ENCODE measurements at regions not wholly inside any gene's neighbourhood (a gene's known extent, or its start where the extent isn't known, plus 50 kb on each side); places are given as distances from the start of the nearest gene placed in this dataset.
"Not testable (repeated sequence)": the region's sequence is repeated elsewhere in the genome, so short reads cannot be mapped to it uniquely, and the experiment has no call there.

- H3K36me3 ChIP-seq (ENCODE audit: control insufficient read depth, insufficient read depth, low read length) = no peaks in the 10 kb centered on the region
- 68% methylated on average over 8 of the region's 13 CpGs for WGBS (ENCODE audit: insufficient coverage)
- peaks cover 49% of the 10 kb centered on the region for H3K27me3 ChIP-seq (ENCODE audit: control insufficient read depth, insufficient read depth, low read length)
- no peak overlapping the region for H3K27ac ChIP-seq (ENCODE audit: low read depth, low read length)
- peaks cover 30% of the 10 kb centered on the region for H3K4me1 ChIP-seq (ENCODE audit: control insufficient read depth, insufficient read depth, low read length)
- H3K4me3 ChIP-seq (ENCODE audit: low read depth, low read length) = no peak overlapping the region
- DNase-seq (ENCODE audit: low read depth in 4 of 6, low spot score in 6 of 6) = peak in 2 of 6 donors; percentile 49 to 81
- H3K9me3 ChIP-seq (ENCODE audit: control insufficient read depth, insufficient read depth, low read length) = no peaks in the 10 kb centered on the region
These were observed 72.0 kb downstream of the RPUSD4 start for GRCh38 chr11:126139111-126140091.

GRCh38 chr11:126138636-126139035, 72.8 kb downstream of the RPUSD4 start:
- DNase-seq (ENCODE audit: low read depth in 4 of 6, low spot score in 6 of 6) = no peak
- Histone ChIP-seq H3K4me3 (ENCODE audit: low read depth, low read length) (no peak overlapping the region), H3K9me3 (ENCODE audit: control insufficient read depth, insufficient read depth, low read length) (no peaks in the 10 kb centered on the region), H3K36me3 (ENCODE audit: control insufficient read depth, insufficient read depth, low read length) (no peaks in the 10 kb centered on the region), H3K27ac (ENCODE audit: low read depth, low read length) (no peak overlapping the region), H3K4me1 (ENCODE audit: control insufficient read depth, insufficient read depth, low read length) (peaks cover 37% of the 10 kb centered on the region), H3K27me3 (ENCODE audit: control insufficient read depth, insufficient read depth, low read length) (peaks cover 57% of the 10 kb centered on the region)
- WGBS (ENCODE audit: insufficient coverage) = 96% methylated on average over 3 of the region's 7 CpGs

GRCh38 chr11:126137136-126137535, 74.3 kb downstream of the RPUSD4 start:
- no peaks in the 10 kb centered on the region for H3K9me3 ChIP-seq (ENCODE audit: control insufficient read depth, insufficient read depth, low read length)
- no peak for DNase-seq (ENCODE audit: low read depth in 4 of 6, low spot score in 6 of 6)
- H3K4me1 ChIP-seq (ENCODE audit: control insufficient read depth, insufficient read depth, low read length) = peaks cover 38% of the 10 kb centered on the region

GRCh38 chr11:126136507-126136906, 73.8 kb upstream of the CDON start:
- H3K9me3 ChIP-seq (ENCODE audit: control insufficient read depth, insufficient read depth, low read length) = no peaks in the 10 kb centered on the region
- no peak overlapping the region for H3K4me3 ChIP-seq (ENCODE audit: low read depth, low read length)
- no peaks in the 10 kb centered on the region for H3K36me3 ChIP-seq (ENCODE audit: control insufficient read depth, insufficient read depth, low read length)
- H3K27ac ChIP-seq (ENCODE audit: low read depth, low read length) = no peak overlapping the region
- 90% methylated on average over 7 of the region's 10 CpGs for WGBS (ENCODE audit: insufficient coverage)
- DNase-seq (ENCODE audit: low read depth in 4 of 6, low spot score in 6 of 6) = no peak
- H3K27me3 ChIP-seq (ENCODE audit: control insufficient read depth, insufficient read depth, low read length) = peaks cover 54% of the 10 kb centered on the region
- peaks cover 34% of the 10 kb centered on the region for H3K4me1 ChIP-seq (ENCODE audit: control insufficient read depth, insufficient read depth, low read length)

More at GRCh38 chr11:126137136-126137535, 74.3 kb downstream of the RPUSD4 start:
- H3K36me3 ChIP-seq (ENCODE audit: control insufficient read depth, insufficient read depth, low read length) = no peaks in the 10 kb centered on the region
- H3K4me3 ChIP-seq (ENCODE audit: low read depth, low read length) = no peak overlapping the region
- no peak overlapping the region for H3K27ac ChIP-seq (ENCODE audit: low read depth, low read length)
- peaks cover 60% of the 10 kb centered on the region for H3K27me3 ChIP-seq (ENCODE audit: control insufficient read depth, insufficient read depth, low read length)
- WGBS (ENCODE audit: insufficient coverage) = 69% methylated on average over 2 of the region's 3 CpGs

GRCh38 chr11:126135235-126136176, 72.8 kb upstream of the CDON start:
- no peak overlapping the region for H3K27ac ChIP-seq (ENCODE audit: low read depth, low read length)
- no peaks in the 10 kb centered on the region for H3K36me3 ChIP-seq (ENCODE audit: control insufficient read depth, insufficient read depth, low read length)
- peaks cover 24% of the 10 kb centered on the region for H3K4me1 ChIP-seq (ENCODE audit: control insufficient read depth, insufficient read depth, low read length)
- no peaks in the 10 kb centered on the region for H3K9me3 ChIP-seq (ENCODE audit: control insufficient read depth, insufficient read depth, low read length)
- H3K4me3 ChIP-seq (ENCODE audit: low read depth, low read length) = no peak overlapping the region
- peak in 1 of 6 donors; percentile 63 for DNase-seq (ENCODE audit: low read depth in 4 of 6, low spot score in 6 of 6)
- 57% methylated on average over 8 of the region's 20 CpGs for WGBS (ENCODE audit: insufficient coverage)
- peaks cover 48% of the 10 kb centered on the region for H3K27me3 ChIP-seq (ENCODE audit: control insufficient read depth, insufficient read depth, low read length)

GRCh38 chr11:126134461-126135155, 71.9 kb upstream of the CDON start:
- no peak for DNase-seq (ENCODE audit: low read depth in 4 of 6, low spot score in 6 of 6)
- peaks cover 15% of the 10 kb centered on the region for H3K4me1 ChIP-seq (ENCODE audit: control insufficient read depth, insufficient read depth, low read length)
- no peaks in the 10 kb centered on the region for H3K36me3 ChIP-seq (ENCODE audit: control insufficient read depth, insufficient read depth, low read length)
- no peak overlapping the region for H3K4me3 ChIP-seq (ENCODE audit: low read depth, low read length)
- H3K9me3 ChIP-seq (ENCODE audit: control insufficient read depth, insufficient read depth, low read length) = no peaks in the 10 kb centered on the region
- H3K27ac ChIP-seq (ENCODE audit: low read depth, low read length) = no peak overlapping the region
- WGBS (ENCODE audit: insufficient coverage) = 75% methylated on average over 6 of the region's 8 CpGs
- H3K27me3 ChIP-seq (ENCODE audit: control insufficient read depth, insufficient read depth, low read length) = peaks cover 42% of the 10 kb centered on the region

GRCh38 chr11:126133901-126134300, 71.2 kb upstream of the CDON start:
- Histone ChIP-seq H3K36me3 (ENCODE audit: control insufficient read depth, insufficient read depth, low read length) (no peaks in the 10 kb centered on the region), H3K4me1 (ENCODE audit: control insufficient read depth, insufficient read depth, low read length) (peaks cover 11% of the 10 kb centered on the region), H3K27ac (ENCODE audit: low read depth, low read length) (no peak overlapping the region)

GRCh38 chr11:126132319-126132718, 69.7 kb upstream of the CDON start:
- DNase-seq (ENCODE audit: low read depth in 4 of 6, low spot score in 6 of 6) = peak in 1 of 6 donors; percentile 65
- no peaks in the 10 kb centered on the region for H3K36me3 ChIP-seq (ENCODE audit: control insufficient read depth, insufficient read depth, low read length)
- H3K4me1 ChIP-seq (ENCODE audit: control insufficient read depth, insufficient read depth, low read length) = peaks cover 11% of the 10 kb centered on the region
- no peaks in the 10 kb centered on the region for H3K9me3 ChIP-seq (ENCODE audit: control insufficient read depth, insufficient read depth, low read length)
- peaks cover 35% of the 10 kb centered on the region for H3K27me3 ChIP-seq (ENCODE audit: control insufficient read depth, insufficient read depth, low read length)
- peak overlapping the region; percentile 59 for H3K27ac ChIP-seq (ENCODE audit: low read depth, low read length)
- 58% methylated on average over 3 of the region's 3 CpGs for WGBS (ENCODE audit: insufficient coverage)
- no peak overlapping the region for H3K4me3 ChIP-seq (ENCODE audit: low read depth, low read length)

More at GRCh38 chr11:126133901-126134300, 71.2 kb upstream of the CDON start:
- H3K4me3 ChIP-seq (ENCODE audit: low read depth, low read length) = no peak overlapping the region
- 31% methylated on average over 8 of the region's 8 CpGs for WGBS (ENCODE audit: insufficient coverage)
- DNase-seq (ENCODE audit: low read depth in 4 of 6, low spot score in 6 of 6) = peak in 1 of 6 donors; percentile 28
- H3K27me3 ChIP-seq (ENCODE audit: control insufficient read depth, insufficient read depth, low read length) = peaks cover 40% of the 10 kb centered on the region
- no peaks in the 10 kb centered on the region for H3K9me3 ChIP-seq (ENCODE audit: control insufficient read depth, insufficient read depth, low read length)

GRCh38 chr11:126130781-126131180, 68.1 kb upstream of the CDON start:
- H3K4me1 ChIP-seq (ENCODE audit: control insufficient read depth, insufficient read depth, low read length); DNase-seq (ENCODE audit: low read depth in 4 of 6, low spot score in 6 of 6); H3K27ac ChIP-seq (ENCODE audit: low read depth, low read length); H3K36me3 ChIP-seq (ENCODE audit: control insufficient read depth, insufficient read depth, low read length); H3K4me3 ChIP-seq (ENCODE audit: low read depth, low read length); H3K9me3 ChIP-seq (ENCODE audit: control insufficient read depth, insufficient read depth, low read length): not testable (repeated sequence)
- peaks cover 34% of the 10 kb centered on the region for H3K27me3 ChIP-seq (ENCODE audit: control insufficient read depth, insufficient read depth, low read length)
- WGBS (ENCODE audit: insufficient coverage) = no CpG with 5 or more reads among the region's 11 CpGs

Measured in spinal cord (tissue), 9 donors.